ENCODE measurements at regions not wholly inside any gene's neighbourhood (a gene's known extent, or its start where the extent isn't known, plus 50 kb on each side); places are given as distances from the start of the nearest gene placed in this dataset.

GRCh38 chr2:199589306-199589705 is 131.6 kb upstream of the SATB2 start:
- Histone ChIP-seq H3K36me3 (ENCODE audit: insufficient read depth, low read length) (no peaks in the 10 kb centered on the region), H3K79me2 (ENCODE audit: insufficient read depth, low read depth, low read length) (no peaks in the 10 kb centered on the region), H3K9me3 (ENCODE audit: low read length) (no peaks in the 10 kb centered on the region), H2AFZ (ENCODE audit: low read length) (no peak overlapping the region), H4K20me1 (ENCODE audit: insufficient read depth, low read length) (no peaks in the 10 kb centered on the region), H3K9me2 (ENCODE audit: insufficient read depth, low read length) (no peaks in the 10 kb centered on the region), H3K4me3 (ENCODE audit: low read depth, low read length, poor library complexity, severe bottlenecking) (no peak overlapping the region), H3K27ac (ENCODE audit: low read depth, low read length, poor library complexity, severe bottlenecking) (no peak overlapping the region), H3K4me1 (ENCODE audit: insufficient read depth, low read length, poor library complexity, severe bottlenecking) (no peaks in the 10 kb centered on the region), H3K4me2 (ENCODE audit: low read length) (no peak overlapping the region)
- BruUV-seq (replicated peaks), result no TSS peak
- intact Hi-C loops (cut with micrococcal nuclease; ENCODE audit: unreplicated experiment), result no loop called here
- DNase-seq (ENCODE audit: low spot score), result no peak
- ChIA-PET POLR2A (interaction anchor here (1.0 kb wide), 1 partner anchor 11 kb away, joined by 4 read pairs; no protein-coding TSS in a partner anchor), CTCF (ENCODE audit: unreplicated experiment) (no interaction called here)
- no peak for TF ChIP-seq EZH2phosphoT487 (IDR thresholded peaks at IDR 0.05; ENCODE audit: borderline replicate concordance, low read depth, low read length)
- no peak for TF ChIP-seq CTCF (conservative IDR thresholded peaks at IDR 0.05; ENCODE audit: low read length)

- TF ChIP-seq CTCF (conservative IDR thresholded peaks at IDR 0.05; ENCODE audit: low read length) (no peak), EZH2phosphoT487 (IDR thresholded peaks at IDR 0.05; ENCODE audit: borderline replicate concordance, low read depth, low read length) (no peak)
- H3K9me2 ChIP-seq (ENCODE audit: insufficient read depth, low read length), result no peaks in the 10 kb centered on the region
- POLR2A ChIA-PET, result no interaction called here
- H2AFZ ChIP-seq (ENCODE audit: low read length), result no peak overlapping the region
- no peaks in the 10 kb centered on the region for H3K4me1 ChIP-seq (ENCODE audit: insufficient read depth, low read length, poor library complexity, severe bottlenecking)
- H3K4me2 ChIP-seq (ENCODE audit: low read length), result no peak overlapping the region
- DNase-seq (ENCODE audit: low spot score), result no peak
- H3K9me3 ChIP-seq (ENCODE audit: low read length), result no peaks in the 10 kb centered on the region
- no TSS peak for BruUV-seq (replicated peaks)
- H3K36me3 ChIP-seq (ENCODE audit: insufficient read depth, low read length), result no peaks in the 10 kb centered on the region
- intact Hi-C loops (cut with micrococcal nuclease; ENCODE audit: unreplicated experiment), result no loop called here
- H4K20me1 ChIP-seq (ENCODE audit: insufficient read depth, low read length), result no peaks in the 10 kb centered on the region
- no peak overlapping the region for H3K4me3 ChIP-seq (ENCODE audit: low read depth, low read length, poor library complexity, severe bottlenecking)
- no peak overlapping the region for H3K27ac ChIP-seq (ENCODE audit: low read depth, low read length, poor library complexity, severe bottlenecking)
- no peaks in the 10 kb centered on the region for H3K79me2 ChIP-seq (ENCODE audit: insufficient read depth, low read depth, low read length)
- CTCF ChIA-PET (ENCODE audit: unreplicated experiment), result no interaction called here
These were observed 130.3 kb upstream of the SATB2 start for GRCh38 chr2:199588054-199588453.

GRCh38 chr2:199586646-199587045 is 128.9 kb upstream of the SATB2 start:
- no peaks in the 10 kb centered on the region for H3K79me2 ChIP-seq (ENCODE audit: insufficient read depth, low read depth, low read length)
- no peaks in the 10 kb centered on the region for H3K36me3 ChIP-seq (ENCODE audit: insufficient read depth, low read length)
- H3K4me1 ChIP-seq (ENCODE audit: insufficient read depth, low read length, poor library complexity, severe bottlenecking), result no peaks in the 10 kb centered on the region
- H3K9me2 ChIP-seq (ENCODE audit: insufficient read depth, low read length), result no peaks in the 10 kb centered on the region
- H3K4me2 ChIP-seq (ENCODE audit: low read length), result no peak overlapping the region
- H3K27ac ChIP-seq (ENCODE audit: low read depth, low read length, poor library complexity, severe bottlenecking), result no peak overlapping the region
- no peaks in the 10 kb centered on the region for H3K9me3 ChIP-seq (ENCODE audit: low read length)
- no peaks in the 10 kb centered on the region for H4K20me1 ChIP-seq (ENCODE audit: insufficient read depth, low read length)
- no peak overlapping the region for H2AFZ ChIP-seq (ENCODE audit: low read length)
- intact Hi-C loops (cut with micrococcal nuclease; ENCODE audit: unreplicated experiment), result no loop called here
- ChIA-PET POLR2A (no interaction called here), CTCF (ENCODE audit: unreplicated experiment) (no interaction called here)
- no peak for DNase-seq (ENCODE audit: low spot score)
- TF ChIP-seq EZH2phosphoT487 (IDR thresholded peaks at IDR 0.05; ENCODE audit: borderline replicate concordance, low read depth, low read length) (no peak), CTCF (conservative IDR thresholded peaks at IDR 0.05; ENCODE audit: low read length) (no peak)
- BruUV-seq (replicated peaks), result no TSS peak
- H3K4me3 ChIP-seq (ENCODE audit: low read depth, low read length, poor library complexity, severe bottlenecking), result no peak overlapping the region

Measured in OCI-LY7 (cell line).